ENCODE measurements at regions not wholly inside any gene's neighbourhood (a gene's known extent, or its start where the extent isn't known, plus 50 kb on each side); places are given as distances from the start of the nearest gene placed in this dataset.

GRCh38 chr22:48563966-48564330 lies 1263.7 kb downstream of the BRD1 start:
- no peak for DNase-seq
- POLR2A ChIA-PET (ENCODE audit: unreplicated experiment): no interaction called here

More at GRCh38 chr22:48563966-48564330, 1263.7 kb downstream of the BRD1 start:
- Histone ChIP-seq H4K20me1 (ENCODE audit: insufficient read depth, low read length) (no peaks in the 10 kb centered on the region), H3K9ac (ENCODE audit: low read depth, low read length) (no peak overlapping the region), H3K56ac (ENCODE audit: extremely low read depth, insufficient read depth, low read length) (no peak overlapping the region), H2BK15ac (ENCODE audit: low read depth, low read length) (no peak overlapping the region), H3K4me1 (ENCODE audit: control insufficient read depth, insufficient read depth, low read length) (no peaks in the 10 kb centered on the region), H3K14ac (replicated peaks; ENCODE audit: low read depth, low read length) (no peak overlapping the region), H3K27me3 (ENCODE audit: control insufficient read depth, insufficient read depth, low read length) (no peaks in the 10 kb centered on the region), H2BK5ac (ENCODE audit: low read depth, low read length, poor library complexity, severe bottlenecking) (no peak overlapping the region), H2BK120ac (ENCODE audit: low read depth, low read length) (no peak overlapping the region), H3K4ac (ENCODE audit: low read depth, low read length) (no peak overlapping the region), H4K8ac (ENCODE audit: low read depth in 2 of 2, low read length in 2 of 2) (no peak overlapping the region), H4K5ac (ENCODE audit: low read depth, low read length) (no peak overlapping the region), H3K23ac (ENCODE audit: low read depth, low read length) (no peak overlapping the region), H3K79me1 (ENCODE audit: low read depth in 1 of 2, low read length in 2 of 2) (no peaks in the 10 kb centered on the region), H2AK5ac (ENCODE audit: low read depth, low read length) (no peak overlapping the region), H2BK20ac (ENCODE audit: low read depth, low read length) (no peak overlapping the region), H2AK9ac (replicated peaks; ENCODE audit: low read depth, low read length, poor library complexity) (no peak overlapping the region), H3K36me3 (ENCODE audit: control insufficient read depth, insufficient read depth, low read length) (no peaks in the 10 kb centered on the region), H3K27ac (ENCODE audit: insufficient read depth, low read length) (no peak overlapping the region), H3K9me1 (ENCODE audit: insufficient read depth, low read length) (no peaks in the 10 kb centered on the region), H3K4me2 (ENCODE audit: low read depth, low read length) (no peak overlapping the region), H3K9me3 (ENCODE audit: control insufficient read depth, insufficient read depth, low read length) (peaks cover 72% of the 10 kb centered on the region), H3K18ac (ENCODE audit: low read depth, low read length) (no peak overlapping the region), H4K91ac (ENCODE audit: insufficient read depth, low read depth, low read length) (no peak overlapping the region), H2AFZ (replicated peaks; ENCODE audit: low read length, poor library complexity) (no peak overlapping the region), H3K4me3 (ENCODE audit: insufficient read depth, low read depth, low read length) (no peak overlapping the region)
- no peak for ATAC-seq (ENCODE audit: low read depth)
- CTCF ChIA-PET: no interaction called here
- in situ Hi-C loops (cut with MboI; ENCODE audit: low sequenced_read_pairs) (no loop called here), dilution Hi-C loops (cut with HindIII; ENCODE audit: low sequenced_read_pairs, unreplicated experiment) (no loop called here), intact Hi-C loops (cut with micrococcal nuclease) (no loop called here)
- no TSS peak for BruUV-seq (replicated peaks)
- TF ChIP-seq USF2 (IDR thresholded peaks at IDR 0.05; ENCODE audit: low read depth, low read length) (no peak), BHLHE40 (IDR thresholded peaks at IDR 0.05; ENCODE audit: low read depth, low read length) (no peak)
- WGBS, 2 experiments (ENCODE audit: extremely low coverage in 2 of 2, insufficient read length in 1 of 2): 83% methylated on average over 6 of the region's 17 CpGs; no CpG with 5 or more reads in 1 of the 2 experiments

All from IMR-90 (cell line).